Gastrocnemius medialis (tissue), 4 donors: ENCODE measurements at regions not wholly inside any gene's neighbourhood (a gene's known extent, or its start where the extent isn't known, plus 50 kb on each side); places are given as distances from the start of the nearest gene placed in this dataset.

Experiments used
- CTCF ChIP-seq, 5 experiments: fragments of 450-650 bp in 3 of 5; fragments of 200-600 bp in 2 of 5; sonication (generic) in 2 of 5; IDR thresholded peaks in 4 of 5; conservative IDR thresholded peaks in 1 of 5; 1 replicate in 4 of 5; 2 replicates in 1 of 5; pipeline ENCODE4 v1.5.1; 2016 to 2019; ENCODE audit warnings: antibody characterized with exemption in 5 of 5, mild to moderate bottlenecking in 3 of 5, moderate library complexity in 3 of 5
- POLR2A ChIP-seq, 2 donors: fragments of 450-650 bp; IDR thresholded peaks; one replicate each; pipeline ENCODE4 v1.6.1; 2017; ENCODE audit warnings: antibody characterized with exemption in 2 of 2, mild to moderate bottlenecking in 2 of 2, moderate library complexity in 2 of 2

GRCh38 chr18:53862921-53863320 lies 361.5 kb downstream of the MBD2 start:
- no peak for TF ChIP-seq CTCF (IDR thresholded peaks at IDR 0.05 in 4 of 5, conservative IDR thresholded peaks at IDR 0.05 in 1 of 5)
- TF ChIP-seq POLR2A (IDR thresholded peaks at IDR 0.05) = no peak
